GM12892 (cell line): ENCODE measurements at regions not wholly inside any gene's neighbourhood (a gene's known extent, or its start where the extent isn't known, plus 50 kb on each side); places are given as distances from the start of the nearest gene placed in this dataset.

ENCODE experiments used
- POLR2A ChIP-seq: IDR thresholded peaks from 2 replicates; pipeline ENCODE4 v1.6.1; 2011; ENCODE audit warnings: low read depth, low read length, control low read depth
- TAF1 ChIP-seq: IDR thresholded peaks from 2 replicates; pipeline ENCODE4 v1.6.1; 2011; ENCODE audit warnings: low read depth, mild to moderate bottlenecking, control low read depth, low read length, borderline replicate concordance

GRCh38 chr2:41207578-41207977, 755.7 kb upstream of the SLC8A1 start:
- TF ChIP-seq TAF1 (no peak), POLR2A (no peak)
